Hippocampal formation (tissue), 2 donors: ENCODE measurements at regions not wholly inside any gene's neighbourhood (a gene's known extent, or its start where the extent isn't known, plus 50 kb on each side); places are given as distances from the start of the nearest gene placed in this dataset.

Experiments used
- DNase-seq, 2 donors: peaks; one replicate each; lab custom pipeline; 2025; lab: John Stamatoyannopoulos, UW

DNA sequence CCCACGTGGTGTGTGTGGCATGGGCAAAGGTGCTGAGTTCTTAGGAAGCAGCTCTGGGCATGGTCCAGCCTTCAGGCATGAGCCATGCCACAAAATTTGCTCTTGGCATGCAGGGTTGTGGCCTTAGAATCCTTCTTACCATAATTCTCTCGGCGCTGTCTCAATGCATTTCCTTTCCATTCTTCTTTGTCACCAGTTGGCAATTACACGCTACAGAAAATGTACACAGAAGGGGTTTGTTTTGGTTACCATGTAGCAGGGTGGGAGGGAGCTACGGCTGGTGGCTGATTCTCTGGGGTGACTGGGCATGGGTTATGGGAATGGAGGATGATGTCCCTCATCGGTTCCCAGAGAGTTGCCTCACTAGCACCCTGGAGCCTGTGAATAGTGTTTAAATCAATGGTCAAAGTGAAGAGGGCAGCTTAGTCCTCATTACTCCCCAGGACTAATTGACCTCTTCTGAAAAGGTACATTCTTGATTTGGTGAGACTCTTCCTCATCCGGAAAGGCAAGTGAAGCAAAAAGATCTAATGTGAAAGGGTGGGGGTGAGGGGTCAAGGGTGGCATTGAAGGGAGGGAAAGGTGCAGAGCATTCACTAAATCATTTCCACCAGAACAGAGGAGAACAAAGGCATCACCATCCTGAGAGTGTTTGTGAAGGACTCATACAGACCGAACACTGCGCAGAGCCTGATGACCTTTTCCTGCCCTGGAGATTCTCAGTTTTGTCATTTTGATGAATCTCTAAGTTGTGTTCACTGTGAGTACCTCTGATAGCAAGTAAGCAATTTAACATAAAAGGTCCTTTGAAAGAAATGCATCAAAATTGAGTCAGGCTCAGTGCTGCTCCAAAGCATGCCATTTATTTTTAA lies 199.8 kb upstream of the SFRP2 start:
- DNase-seq = no peak

GRCh38 chr4:153987291-153987690 lies 198.4 kb upstream of the SFRP2 start:
- no peak for DNase-seq

GRCh38 chr4:153976954-153977353 lies 188.1 kb upstream of the SFRP2 start:
- no peak for DNase-seq

DNA sequence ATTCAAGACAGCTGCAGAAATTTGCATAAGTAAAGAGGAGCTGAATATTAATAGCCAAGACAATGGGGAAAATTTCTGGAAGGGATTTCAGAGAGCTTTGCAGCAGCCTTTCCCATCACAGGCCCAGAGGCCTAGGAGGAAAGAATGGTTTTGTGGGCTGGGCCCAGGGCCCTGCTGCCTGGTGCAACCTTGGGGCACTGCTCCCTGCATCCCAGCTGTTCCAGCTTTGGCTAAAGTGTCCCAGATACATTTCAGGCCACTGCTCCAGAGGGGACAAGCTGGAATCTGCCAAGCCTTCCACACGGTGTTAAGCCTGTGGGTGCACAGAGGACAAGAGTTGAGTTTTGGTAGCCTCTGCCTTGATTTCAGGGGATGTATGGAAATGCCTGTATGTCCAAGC lies 185.6 kb upstream of the SFRP2 start:
- DNase-seq = no peak

GRCh38 chr4:153973942-153974341 lies 185.1 kb upstream of the SFRP2 start:
- DNase-seq = no peak

- DNase-seq = no peak
Observed at GRCh38 chr4:153971899-153972298, 183.0 kb upstream of the SFRP2 start.

DNA sequence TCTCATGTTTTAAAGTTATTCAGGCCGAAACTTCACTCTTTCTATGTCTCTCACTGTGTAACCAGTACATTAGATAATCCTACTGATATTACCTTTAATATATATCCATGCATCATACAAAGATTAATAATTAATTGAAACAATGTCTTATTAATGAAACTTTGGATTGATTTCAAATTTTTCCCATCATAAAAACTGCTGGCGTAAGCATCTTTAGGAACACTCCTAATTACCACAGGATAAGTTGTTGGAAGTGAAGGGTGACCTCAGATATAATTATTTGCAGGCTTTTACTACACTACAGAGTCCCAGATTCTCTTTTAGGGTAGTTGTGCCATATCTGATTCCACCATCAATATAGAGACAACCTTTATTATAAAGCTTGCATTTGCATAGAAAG lies 181.3 kb upstream of the SFRP2 start:
- DNase-seq = no peak

GRCh38 chr4:153969542-153969941 lies 180.7 kb upstream of the SFRP2 start:
- DNase-seq = no peak

GRCh38 chr4:153966641-153967040 lies 177.8 kb upstream of the SFRP2 start:
- DNase-seq = no peak

GRCh38 chr4:153963216-153963615 lies 174.3 kb upstream of the SFRP2 start:
- no peak for DNase-seq

GRCh38 chr4:153962311-153963039 lies 173.6 kb upstream of the SFRP2 start:
- DNase-seq = no peak

DNA sequence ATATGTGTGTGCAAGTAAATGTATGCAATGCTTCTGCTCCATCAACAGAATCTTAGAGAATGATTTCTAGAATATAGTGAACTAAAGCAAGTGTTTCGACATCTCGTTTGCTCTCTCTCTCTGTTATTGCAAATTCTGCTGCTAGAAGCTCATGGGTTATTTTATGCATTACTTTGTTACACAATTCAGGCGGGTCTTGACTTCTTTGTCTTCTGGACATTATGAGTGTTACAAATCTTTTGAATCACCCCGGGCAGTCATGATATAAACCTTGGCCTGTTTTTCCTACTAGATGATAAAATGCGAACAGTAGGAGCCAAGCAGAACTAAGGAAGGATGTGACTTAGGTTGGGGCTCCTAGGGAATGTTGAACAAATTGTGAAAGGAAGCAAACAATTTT lies 166.4 kb upstream of the SFRP2 start:
- no peak for DNase-seq

- DNase-seq = no peak
Observed at GRCh38 chr4:153954654-153955053, 165.8 kb upstream of the SFRP2 start.

DNA sequence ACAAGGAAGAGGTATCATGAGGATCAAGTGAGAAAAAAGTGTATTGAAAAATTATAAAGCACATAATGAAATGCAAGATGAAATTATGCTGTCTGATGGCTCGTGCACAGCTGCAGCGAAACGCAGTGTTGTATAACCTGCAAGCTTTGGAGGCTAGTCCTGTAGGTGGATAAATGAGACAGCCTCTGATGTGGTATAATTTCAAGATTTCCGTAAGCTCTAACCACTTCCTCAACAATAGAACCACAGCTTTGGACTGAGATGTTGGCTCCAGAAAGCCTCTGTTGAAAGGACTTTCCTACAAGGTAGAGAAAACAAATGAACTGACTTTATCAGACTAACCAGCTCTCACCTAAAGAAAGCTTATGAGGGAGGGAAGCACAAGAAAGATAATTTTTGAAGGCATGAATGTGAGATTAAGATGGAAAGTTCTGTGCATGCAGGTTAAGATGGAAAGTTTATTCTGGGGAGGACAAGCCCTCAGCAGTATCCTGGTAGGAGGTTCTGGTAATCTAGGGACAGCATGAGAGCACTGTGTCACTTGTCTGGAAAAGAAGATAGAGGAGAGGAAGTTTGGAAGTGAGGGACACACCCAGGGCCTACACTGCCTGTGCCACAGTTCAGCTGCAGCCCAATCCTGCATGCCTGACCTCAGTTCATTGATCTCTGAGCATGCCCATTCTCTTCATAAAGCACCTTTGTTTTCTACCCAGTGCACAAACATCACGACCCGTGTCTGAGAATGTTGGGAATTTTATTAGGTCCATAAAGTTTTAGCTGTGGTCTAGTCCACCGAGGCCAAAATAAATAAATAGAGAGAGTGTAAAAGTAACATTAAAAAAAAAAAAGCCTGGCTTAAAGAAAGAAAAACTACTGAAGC lies 161.5 kb upstream of the SFRP2 start:
- DNase-seq = no peak

- DNase-seq = no peak
Observed at GRCh38 chr4:153948041-153948440, 159.2 kb upstream of the SFRP2 start.

DNA sequence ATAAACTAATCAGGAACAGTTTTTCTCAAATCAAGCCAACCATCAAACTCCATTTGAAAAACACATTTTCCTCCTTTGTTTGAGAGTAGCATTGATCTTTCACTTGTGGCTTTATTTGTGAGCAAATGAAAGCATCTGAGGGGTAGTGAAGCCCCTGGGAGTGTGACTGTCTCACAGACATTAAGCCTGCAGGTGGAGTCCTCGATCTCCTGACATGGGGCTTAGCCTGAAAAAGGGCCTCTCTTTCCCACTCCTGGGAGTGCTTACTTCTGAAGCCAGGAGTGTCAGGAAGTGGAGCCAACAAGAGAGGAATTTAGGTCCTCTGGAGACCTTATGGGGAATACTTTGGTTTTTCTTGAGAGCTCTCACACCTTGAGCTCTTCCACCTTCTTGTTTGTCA lies 158.2 kb upstream of the SFRP2 start:
- no peak for DNase-seq

GRCh38 chr4:153945704-153946103 lies 156.8 kb upstream of the SFRP2 start:
- DNase-seq = no peak

DNA sequence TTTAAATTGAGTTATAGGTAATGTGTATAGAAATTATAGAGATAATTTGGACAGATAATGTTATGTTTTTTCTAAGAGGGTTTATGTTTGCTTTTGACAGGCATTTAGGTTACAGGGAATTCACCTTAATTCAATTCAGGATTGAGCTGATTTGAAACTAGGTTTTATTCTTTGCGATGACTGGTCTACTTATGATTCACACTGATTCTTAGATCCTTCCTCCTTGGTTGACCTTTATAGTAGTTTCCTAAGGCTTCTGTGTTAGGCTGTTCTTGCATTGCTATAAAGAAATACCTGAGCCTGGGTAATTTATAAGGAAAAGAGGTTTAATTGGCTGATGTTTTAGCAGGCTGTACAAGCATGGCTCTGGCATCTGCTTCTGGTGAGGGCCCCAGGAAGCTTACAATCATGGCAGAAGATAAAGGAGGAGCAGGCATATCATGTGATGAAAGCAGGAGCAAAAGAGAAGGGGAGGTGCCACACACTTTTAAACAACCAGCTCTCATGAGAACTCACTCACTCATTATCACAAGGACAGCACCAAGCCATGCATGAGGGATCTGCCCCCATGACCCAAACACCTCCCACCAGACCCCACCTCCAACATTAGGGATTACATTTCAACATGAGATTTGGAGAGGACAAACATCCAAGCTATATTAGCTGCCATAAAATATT lies 155.0 kb upstream of the SFRP2 start:
- no peak for DNase-seq

- DNase-seq = no peak
Observed at GRCh38 chr4:153940916-153941315, 152.0 kb upstream of the SFRP2 start.

DNA sequence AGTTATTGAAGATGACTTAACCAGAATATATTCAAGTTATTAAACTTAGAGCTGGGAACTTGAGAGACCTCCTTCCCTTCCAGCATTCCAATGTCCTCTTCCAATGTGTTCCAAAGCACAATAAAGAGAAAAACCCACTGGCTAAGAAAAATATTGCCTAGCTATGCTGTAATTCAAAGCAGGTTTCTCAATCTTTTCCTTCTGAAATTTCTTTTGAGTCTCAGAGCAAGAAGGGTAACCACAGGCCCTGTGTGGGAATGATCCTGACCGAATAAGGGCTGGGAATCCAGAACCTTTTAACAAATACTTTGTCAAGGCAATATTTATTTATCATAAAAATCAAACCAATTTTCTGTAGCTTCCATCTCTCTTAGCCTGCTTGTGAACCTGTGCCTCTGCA lies 150.7 kb upstream of the SFRP2 start:
- no peak for DNase-seq

- no peak for DNase-seq
Observed at GRCh38 chr4:153938994-153939393, 150.1 kb upstream of the SFRP2 start.

GRCh38 chr4:153937289-153937688 lies 148.4 kb upstream of the SFRP2 start:
- DNase-seq = no peak
